Activated naive CD8-positive, alpha-beta T cell treated with anti-CD3 and anti-CD28 coated beads for 36 hours (primary cell): ENCODE measurements at regions not wholly inside any gene's neighbourhood (a gene's known extent, or its start where the extent isn't known, plus 50 kb on each side); places are given as distances from the start of the nearest gene placed in this dataset.
"Not testable (repeated sequence)": the region's sequence is repeated elsewhere in the genome, so short reads cannot be mapped to it uniquely, and the experiment has no call there.

Source experiments
- DNase-seq: peaks from one replicate; pipeline ENCODE4 v3.0.0; 2021
- H3K27ac Mint-ChIP-seq: one replicate; pipeline ENCODE4 v1.8.0; 2022; ENCODE audit warnings: mild to moderate bottlenecking, moderate library complexity, mixed read lengths
- H3K27me3 Mint-ChIP-seq: one replicate; pipeline ENCODE4 v1.8.0; 2022; ENCODE audit warnings: mild to moderate bottlenecking, mixed read lengths
- H3K36me3 Mint-ChIP-seq: one replicate; pipeline ENCODE4 v1.8.0; 2021; ENCODE audit warnings: mild to moderate bottlenecking, mixed read lengths
- H3K4me1 Mint-ChIP-seq: one replicate; pipeline ENCODE4 v1.8.0; 2021; ENCODE audit warnings: mixed read lengths
- H3K4me3 Mint-ChIP-seq: one replicate; pipeline ENCODE4 v1.8.0; 2022; ENCODE audit warnings: mild to moderate bottlenecking, moderate library complexity, mixed read lengths
- H3K9me3 Mint-ChIP-seq: one replicate; pipeline ENCODE4 v1.8.0; 2022; ENCODE audit warnings: mixed read lengths

DNA sequence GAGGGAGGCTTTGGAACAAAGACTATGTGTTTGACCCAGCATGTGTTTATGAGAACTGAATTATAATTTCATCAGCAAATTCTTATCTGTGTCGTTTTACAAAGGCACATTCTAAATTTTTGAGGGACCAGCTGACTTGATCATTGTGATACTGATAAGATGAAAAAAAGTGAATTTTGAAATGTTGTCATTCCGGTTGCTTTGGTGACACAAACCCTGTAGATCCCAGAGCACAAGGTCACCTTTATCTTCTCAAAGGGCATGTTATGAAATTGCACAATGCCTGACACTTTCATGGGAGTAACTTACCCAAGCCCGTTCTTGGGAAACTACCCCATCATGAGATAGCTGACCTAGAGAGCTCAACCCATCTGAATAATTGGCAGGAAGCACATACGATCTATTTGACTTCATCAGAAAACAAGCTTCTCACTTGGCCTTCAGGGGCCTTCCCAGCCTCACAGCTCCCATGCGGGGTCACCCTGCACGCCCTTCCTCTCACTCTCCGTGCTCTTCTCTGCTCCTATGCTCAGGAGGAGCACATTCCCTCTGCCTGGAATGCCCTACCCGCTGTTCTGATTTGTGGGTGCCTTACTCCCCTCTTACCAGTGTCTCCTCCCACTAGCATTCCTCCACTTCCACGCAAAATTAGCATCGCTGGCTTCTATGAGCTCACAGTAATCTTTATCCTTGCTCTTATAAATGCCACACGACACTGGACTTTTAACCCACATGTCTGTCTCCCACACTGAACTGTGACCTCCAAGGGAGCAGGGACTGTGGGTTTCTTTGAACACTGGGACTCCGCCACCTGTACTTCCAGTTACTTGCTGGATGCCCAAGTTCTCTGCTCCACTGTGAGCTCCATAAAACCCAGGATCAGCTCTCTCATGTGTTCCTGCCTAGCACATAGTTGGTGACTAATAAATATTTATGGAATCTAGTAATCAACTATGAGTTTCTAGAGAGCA is 555.8 kb upstream of the ID2 start:
- H3K4me1 Mint-ChIP-seq: no peaks in the 10 kb centered on the region
- H3K9me3 Mint-ChIP-seq: peaks cover 8% of the 10 kb centered on the region
- no peak overlapping the region for H3K27ac Mint-ChIP-seq
- no peaks in the 10 kb centered on the region for H3K27me3 Mint-ChIP-seq
- H3K36me3 Mint-ChIP-seq: no peaks in the 10 kb centered on the region
- H3K4me3 Mint-ChIP-seq: no peak overlapping the region
- no peak for DNase-seq

DNA sequence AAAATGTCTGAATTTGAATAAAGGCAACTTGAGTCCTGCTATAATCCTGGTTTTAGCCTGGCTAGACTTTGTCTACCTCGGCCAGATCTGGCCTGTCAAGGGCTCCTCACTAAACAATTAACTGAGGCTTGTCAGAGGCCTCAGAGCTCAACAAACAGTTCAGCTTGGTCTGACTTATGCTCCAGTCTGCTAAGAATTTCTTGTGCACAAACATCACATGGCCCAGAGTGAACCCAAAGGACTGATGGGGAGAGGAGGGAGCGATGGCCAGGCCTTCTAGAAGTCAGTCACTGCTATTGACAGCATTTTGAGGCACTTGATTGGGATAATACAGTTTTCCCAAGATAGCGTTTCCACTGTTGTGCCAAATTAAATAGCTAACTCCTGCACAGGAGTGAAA is 555.1 kb upstream of the ID2 start:
- Mint-ChIP-seq H3K4me3 (no peak overlapping the region), H3K27ac (no peak overlapping the region), H3K27me3 (no peaks in the 10 kb centered on the region), H3K9me3 (peaks cover 8% of the 10 kb centered on the region), H3K36me3 (no peaks in the 10 kb centered on the region), H3K4me1 (no peaks in the 10 kb centered on the region)
- no peak for DNase-seq

- H3K27ac Mint-ChIP-seq, H3K4me1 Mint-ChIP-seq, H3K4me3 Mint-ChIP-seq: not testable (repeated sequence)
Measured at GRCh38 chr2:8131423-8131822, 550.4 kb upstream of the ID2 start.

DNA sequence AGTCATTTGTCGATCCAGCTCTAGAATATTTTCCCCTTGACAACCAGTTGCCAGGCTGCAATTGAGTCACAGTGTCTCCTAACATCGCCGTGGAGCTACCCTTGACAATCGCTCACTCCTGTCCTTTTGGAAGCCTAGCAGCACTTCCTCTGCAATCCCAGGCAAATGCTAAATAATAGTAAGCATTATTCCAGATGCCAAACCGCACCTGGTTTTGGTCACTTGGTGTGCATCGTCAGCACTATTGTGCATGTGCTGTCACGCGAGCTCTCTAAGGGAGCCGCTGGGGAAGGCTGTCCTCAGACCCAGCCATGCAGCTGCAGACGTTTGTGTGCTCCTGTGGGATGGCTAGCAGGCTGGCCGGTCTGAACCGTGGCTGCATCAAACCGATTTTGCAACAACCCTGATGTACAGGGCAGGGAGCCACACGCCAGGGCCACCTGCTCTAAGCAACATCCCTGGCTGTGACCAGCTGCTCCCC is 549.5 kb upstream of the ID2 start:
- H3K27me3 Mint-ChIP-seq: no peaks in the 10 kb centered on the region
- H3K4me1 Mint-ChIP-seq: no peaks in the 10 kb centered on the region
- H3K27ac Mint-ChIP-seq: no peak overlapping the region
- no peaks in the 10 kb centered on the region for H3K36me3 Mint-ChIP-seq
- peaks cover 8% of the 10 kb centered on the region for H3K9me3 Mint-ChIP-seq
- H3K4me3 Mint-ChIP-seq: no peak overlapping the region
- DNase-seq: no peak

More at GRCh38 chr2:8131423-8131822, 550.4 kb upstream of the ID2 start:
- not testable (repeated sequence) for DNase-seq, H3K9me3 Mint-ChIP-seq, H3K27me3 Mint-ChIP-seq, H3K36me3 Mint-ChIP-seq

DNA sequence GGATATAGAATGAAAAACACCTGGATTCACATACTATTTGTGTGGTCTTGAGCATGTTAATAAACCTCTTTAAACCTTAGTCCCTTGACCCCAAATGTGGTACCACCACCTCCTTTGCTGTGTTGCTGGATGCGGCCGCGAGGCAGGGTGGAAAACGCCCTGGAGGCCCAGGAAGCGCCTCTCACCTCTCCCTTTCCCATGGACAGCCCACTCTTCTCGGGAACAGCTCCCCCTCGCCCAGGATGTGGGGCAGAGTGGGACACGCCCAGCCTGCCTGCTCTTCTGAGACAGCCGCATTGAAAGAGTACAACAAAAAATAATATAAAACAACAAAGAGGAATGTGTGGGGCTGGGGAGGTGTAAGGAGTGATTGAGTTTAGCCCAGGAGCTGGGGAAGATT is 549.0 kb upstream of the ID2 start:
- Mint-ChIP-seq H3K4me1 (no peaks in the 10 kb centered on the region), H3K27ac (no peak overlapping the region), H3K9me3 (peaks cover 8% of the 10 kb centered on the region), H3K27me3 (no peaks in the 10 kb centered on the region), H3K4me3 (no peak overlapping the region), H3K36me3 (no peaks in the 10 kb centered on the region)
- DNase-seq: no peak

- no peaks in the 10 kb centered on the region for H3K27me3 Mint-ChIP-seq
- no peaks in the 10 kb centered on the region for H3K36me3 Mint-ChIP-seq
- H3K27ac Mint-ChIP-seq: no peak overlapping the region
- no peaks in the 10 kb centered on the region for H3K4me1 Mint-ChIP-seq
- H3K9me3 Mint-ChIP-seq: peaks cover 6% of the 10 kb centered on the region
- H3K4me3 Mint-ChIP-seq: no peak overlapping the region
- no peak for DNase-seq
Measured at GRCh38 chr2:8133363-8133762, 548.5 kb upstream of the ID2 start.

- H3K27ac Mint-ChIP-seq: no peak overlapping the region
- peaks cover 1% of the 10 kb centered on the region for H3K9me3 Mint-ChIP-seq
- no peak overlapping the region for H3K4me3 Mint-ChIP-seq
- no peaks in the 10 kb centered on the region for H3K36me3 Mint-ChIP-seq
- no peaks in the 10 kb centered on the region for H3K27me3 Mint-ChIP-seq
- no peaks in the 10 kb centered on the region for H3K4me1 Mint-ChIP-seq
- DNase-seq: no peak
Measured at GRCh38 chr2:8133913-8134472, 547.9 kb upstream of the ID2 start.

DNA sequence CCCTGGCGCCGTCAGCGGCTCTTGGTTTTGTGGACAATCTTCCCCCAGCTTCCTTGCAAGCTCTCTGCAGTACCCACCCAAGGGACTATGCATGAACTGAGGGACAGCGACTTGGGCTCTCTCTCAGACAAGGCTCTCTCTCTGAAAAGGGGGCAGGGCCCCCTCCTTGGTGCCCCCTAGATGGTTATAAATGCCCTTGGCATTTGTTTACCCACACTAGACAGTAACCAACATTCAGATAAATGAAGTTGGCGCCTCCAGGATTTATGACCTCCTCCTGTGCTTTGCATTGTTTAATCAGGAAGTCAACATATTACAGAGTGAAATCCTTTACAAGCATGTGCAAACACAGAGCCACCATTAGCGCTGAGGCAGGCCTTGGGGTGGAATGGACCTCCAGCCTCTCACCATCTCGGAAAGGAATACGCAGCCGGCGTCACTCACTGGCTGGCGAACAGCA is 547.4 kb upstream of the ID2 start:
- Mint-ChIP-seq H3K27ac (no peak overlapping the region), H3K36me3 (no peaks in the 10 kb centered on the region), H3K27me3 (no peaks in the 10 kb centered on the region), H3K4me1 (no peaks in the 10 kb centered on the region), H3K9me3 (peaks cover 1% of the 10 kb centered on the region), H3K4me3 (no peak overlapping the region)
- no peak for DNase-seq

DNA sequence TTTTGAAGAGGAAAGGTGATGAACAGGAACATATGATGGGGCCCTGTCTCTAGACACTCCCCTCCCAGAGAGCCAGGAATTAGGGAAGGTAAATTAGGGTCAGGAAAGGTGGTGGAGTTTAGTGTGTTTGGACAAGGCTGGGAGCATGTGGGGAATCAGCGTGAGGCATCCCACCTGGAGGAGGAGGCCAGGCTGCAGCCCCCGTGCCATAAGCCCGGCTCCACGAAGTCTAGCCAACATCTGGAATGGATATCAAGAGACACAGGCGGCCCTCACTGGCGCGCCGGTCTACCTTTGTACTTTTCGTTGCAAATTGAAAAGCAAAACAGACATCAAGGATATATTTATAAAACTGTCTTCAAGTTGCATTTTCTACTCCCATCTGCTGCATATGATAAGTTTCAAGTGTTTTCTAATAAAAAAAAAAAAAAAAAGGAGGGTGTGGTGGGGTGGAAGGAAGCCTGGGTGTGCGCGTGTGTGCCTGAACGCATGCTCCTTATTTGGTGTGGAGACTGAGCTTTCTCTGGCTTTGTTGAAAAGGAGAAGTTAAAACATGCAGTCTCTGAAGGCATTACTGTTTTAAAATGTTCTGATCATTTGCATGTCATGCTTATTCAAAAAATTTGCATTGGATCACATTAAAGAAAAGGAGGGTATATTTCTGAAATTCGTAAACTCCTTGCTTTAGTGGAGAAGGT is 546.7 kb upstream of the ID2 start:
- peaks cover 1% of the 10 kb centered on the region for H3K9me3 Mint-ChIP-seq
- H3K27me3 Mint-ChIP-seq: no peaks in the 10 kb centered on the region
- no peaks in the 10 kb centered on the region for H3K36me3 Mint-ChIP-seq

DNA sequence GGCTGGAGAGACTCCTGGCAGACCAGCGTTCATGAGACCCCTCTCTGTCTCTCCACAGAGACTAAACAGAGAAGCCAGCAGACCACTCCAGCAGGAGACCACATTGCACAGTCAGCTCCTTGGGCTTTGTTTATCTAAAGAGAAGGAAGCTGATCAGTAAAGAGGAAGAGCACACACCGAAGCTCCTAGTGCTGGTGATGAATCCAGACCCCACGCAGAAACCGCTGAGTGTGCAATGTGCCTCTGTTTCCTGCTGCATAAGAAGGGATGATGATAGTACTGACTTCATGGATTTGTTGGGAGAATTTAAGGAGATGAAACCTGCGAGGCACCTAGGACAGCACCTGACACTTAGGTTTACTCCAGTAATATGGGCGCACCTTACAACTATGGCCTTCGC is 544.1 kb upstream of the ID2 start:
- no peak for DNase-seq
- H3K4me3 Mint-ChIP-seq: no peak overlapping the region
- H3K4me1 Mint-ChIP-seq: no peaks in the 10 kb centered on the region
- no peaks in the 10 kb centered on the region for H3K27me3 Mint-ChIP-seq
- H3K27ac Mint-ChIP-seq: no peak overlapping the region
- no peaks in the 10 kb centered on the region for H3K9me3 Mint-ChIP-seq
- H3K36me3 Mint-ChIP-seq: no peaks in the 10 kb centered on the region

More for the DNA sequence above, 546.7 kb upstream of the ID2 start:
- no peak overlapping the region for H3K27ac Mint-ChIP-seq
- no peak overlapping the region for H3K4me3 Mint-ChIP-seq
- H3K4me1 Mint-ChIP-seq: no peaks in the 10 kb centered on the region
- DNase-seq: no peak

- no peak overlapping the region for H3K27ac Mint-ChIP-seq
- H3K4me3 Mint-ChIP-seq: no peak overlapping the region
- H3K27me3 Mint-ChIP-seq: no peaks in the 10 kb centered on the region
- H3K9me3 Mint-ChIP-seq: no peaks in the 10 kb centered on the region
- no peaks in the 10 kb centered on the region for H3K36me3 Mint-ChIP-seq
- no peak for DNase-seq
- H3K4me1 Mint-ChIP-seq: no peaks in the 10 kb centered on the region
Measured at GRCh38 chr2:8138525-8138922, 543.3 kb upstream of the ID2 start.

DNA sequence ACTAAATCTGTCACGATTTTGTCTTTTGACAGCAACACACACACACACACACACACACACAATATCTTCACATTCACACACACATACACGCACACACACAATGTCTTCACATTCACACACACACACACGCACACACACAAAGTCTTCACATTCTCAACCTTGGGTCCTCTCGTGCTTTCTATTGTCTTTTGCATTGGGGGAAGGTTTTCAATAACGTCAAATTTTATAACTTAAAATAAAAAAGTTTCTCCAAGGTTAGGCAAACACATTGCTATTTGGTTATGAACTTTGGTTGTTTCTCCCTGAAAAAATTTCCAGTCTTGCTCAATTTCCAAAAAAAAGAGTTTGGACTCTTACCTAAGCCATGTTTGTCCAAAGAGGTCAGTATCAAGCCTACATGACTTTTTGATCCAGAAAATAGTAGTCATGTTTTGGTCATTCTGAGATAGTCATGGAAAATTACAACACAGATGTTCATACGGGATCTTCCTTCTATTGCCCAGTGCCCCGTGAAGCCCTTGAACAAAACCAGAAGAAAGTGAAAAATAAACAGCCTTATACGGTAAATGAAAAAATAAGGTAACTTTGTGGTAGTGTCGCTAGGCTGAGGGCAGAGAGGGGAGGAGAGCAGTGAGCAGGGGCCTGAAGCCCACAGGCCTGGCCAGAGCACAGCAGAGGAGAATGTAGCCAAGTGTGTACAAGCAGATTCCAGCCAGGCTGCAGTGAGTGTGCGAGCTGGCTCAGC is 542.8 kb upstream of the ID2 start:
- DNase-seq: no peak
- Mint-ChIP-seq H3K4me1 (no peaks in the 10 kb centered on the region), H3K27ac (no peak overlapping the region), H3K4me3 (no peak overlapping the region), H3K9me3 (no peaks in the 10 kb centered on the region), H3K36me3 (no peaks in the 10 kb centered on the region), H3K27me3 (no peaks in the 10 kb centered on the region)

GRCh38 chr2:8139668-8140200 is 542.1 kb upstream of the ID2 start:
- Mint-ChIP-seq H3K27ac (no peak overlapping the region), H3K27me3 (no peaks in the 10 kb centered on the region), H3K4me3 (no peak overlapping the region), H3K9me3 (no peaks in the 10 kb centered on the region), H3K36me3 (no peaks in the 10 kb centered on the region), H3K4me1 (peaks cover under 1% of the 10 kb centered on the region)
- no peak for DNase-seq

- H3K9me3 Mint-ChIP-seq: no peaks in the 10 kb centered on the region
- H3K27me3 Mint-ChIP-seq: no peaks in the 10 kb centered on the region
- H3K4me1 Mint-ChIP-seq: peaks cover 3% of the 10 kb centered on the region
- H3K36me3 Mint-ChIP-seq: no peaks in the 10 kb centered on the region
- no peak for DNase-seq
- H3K4me3 Mint-ChIP-seq: no peak overlapping the region
- no peak overlapping the region for H3K27ac Mint-ChIP-seq
Measured at GRCh38 chr2:8141079-8141707, 540.7 kb upstream of the ID2 start.
